Kidney (tissue), 13 donors: ENCODE measurements at regions not wholly inside any gene's neighbourhood (a gene's known extent, or its start where the extent isn't known, plus 50 kb on each side); places are given as distances from the start of the nearest gene placed in this dataset.

Source experiments
- DNase-seq, 5 donors: peaks; one replicate each; pipeline ENCODE4 v3.0.0-alpha.2; 2013 to 2020
- FAIRE-seq: peaks from 2 replicates; lab custom pipeline; 2012; peaks lifted over from hg19 to GRCh38; lab: Jason Lieb, UNC
- H3K27ac ChIP-seq, 2 donors: one replicate each; pipeline ENCODE4 v1.7.0; 2013; ENCODE audit warnings: low read depth in 2 of 2, low read length in 2 of 2, inconsistent platforms in 1 of 2
- H3K27me3 ChIP-seq: one replicate; pipeline ENCODE4 v1.7.1; 2013; ENCODE audit warnings: low read length, inconsistent platforms; ENCODE audit not compliant: control insufficient read depth, insufficient read depth
- H3K36me3 ChIP-seq, 3 donors: one replicate each; pipeline versions ENCODE4 v1.7.0 to v1.7.1; 2013; ENCODE audit warnings: low read length in 3 of 3, control low read depth in 1 of 3, inconsistent platforms in 1 of 3; ENCODE audit not compliant: insufficient read depth in 3 of 3, control insufficient read depth in 2 of 3
- H3K4me1 ChIP-seq, 3 donors: one replicate each; pipeline versions ENCODE4 v1.7.0 to v1.7.1; 2013; ENCODE audit warnings: low read length in 3 of 3, inconsistent platforms in 1 of 3, low read depth in 1 of 3; ENCODE audit not compliant: control insufficient read depth in 2 of 3, insufficient read depth in 2 of 3
- H3K4me3 ChIP-seq, 3 donors: one replicate each; pipeline versions ENCODE4 v1.7.0 to v1.8.1; 2013; ENCODE audit warnings: low read length in 3 of 3, control low read depth in 1 of 3, inconsistent platforms in 1 of 3
- H3K9ac ChIP-seq, 3 donors: one replicate each; pipeline versions ENCODE4 v1.7.0 to v1.7.1; 2013; ENCODE audit warnings: low read length in 3 of 3, control low read depth in 1 of 3, inconsistent platforms in 1 of 3
- H3K9me3 ChIP-seq, 3 donors: one replicate each; pipeline versions ENCODE4 v1.7.0 to v1.7.1; 2013; ENCODE audit warnings: low read length in 3 of 3, control low read depth in 1 of 3, inconsistent platforms in 1 of 3; ENCODE audit not compliant: control insufficient read depth in 2 of 3, insufficient read depth in 1 of 3
- intact Hi-C: fragments of 100-400 bp; cut with DNase I; formaldehyde crosslinking; loops from one replicate; pipeline ENCODE4 v1.11.1; 2022
- TF ChIP-seq, protein P1 (sequence below): IDR thresholded peaks from 3 replicates; pipeline ENCODE4 v1.5.1; 2012; ENCODE audit warnings: mild to moderate bottlenecking, moderate library complexity, borderline replicate concordance; ENCODE audit not compliant: insufficient read depth; ENCODE audit errors: extremely low read depth
- donor health status: control.
- donor health status: control.
- donor health status: control.
- donor health status: control.
- donor health status: control.
- donor health status: DM: yes; HTN: yes; CAD: no.
- donor health status: Normal renal cell carcinoma (clear cell type).

DNA sequence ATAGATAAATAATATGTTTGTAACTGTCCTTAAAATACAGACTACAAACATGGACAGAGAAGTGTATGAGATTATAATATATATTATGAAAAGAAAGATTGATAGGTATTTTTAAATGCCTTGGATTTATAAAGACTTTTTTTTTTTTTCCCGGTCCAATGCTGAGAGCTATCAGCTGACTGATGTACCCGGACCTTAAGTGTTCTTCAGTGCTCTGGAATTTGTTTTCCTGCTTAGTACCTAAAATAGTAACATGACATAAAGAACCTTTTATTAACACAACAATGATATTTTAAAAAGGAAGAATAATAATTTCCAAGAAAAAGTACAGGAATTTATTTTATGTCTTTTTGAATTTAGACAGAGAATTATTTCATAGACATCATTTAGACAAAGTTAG, 795.5 kb upstream of the PCDH9 start:
- Histone ChIP-seq H3K9me3 (no peaks in the 10 kb centered on the region), H3K36me3 (no peaks in the 10 kb centered on the region), H3K4me1 (no peaks in the 10 kb centered on the region), H3K27me3 (no peaks in the 10 kb centered on the region), H3K27ac (no peak overlapping the region), H3K9ac (no peak overlapping the region), H3K4me3 (no peak overlapping the region)
- FAIRE-seq (no peak), DNase-seq (no peak)
- intact Hi-C loops: no loop called here
- TF ChIP-seq, protein P1, sequence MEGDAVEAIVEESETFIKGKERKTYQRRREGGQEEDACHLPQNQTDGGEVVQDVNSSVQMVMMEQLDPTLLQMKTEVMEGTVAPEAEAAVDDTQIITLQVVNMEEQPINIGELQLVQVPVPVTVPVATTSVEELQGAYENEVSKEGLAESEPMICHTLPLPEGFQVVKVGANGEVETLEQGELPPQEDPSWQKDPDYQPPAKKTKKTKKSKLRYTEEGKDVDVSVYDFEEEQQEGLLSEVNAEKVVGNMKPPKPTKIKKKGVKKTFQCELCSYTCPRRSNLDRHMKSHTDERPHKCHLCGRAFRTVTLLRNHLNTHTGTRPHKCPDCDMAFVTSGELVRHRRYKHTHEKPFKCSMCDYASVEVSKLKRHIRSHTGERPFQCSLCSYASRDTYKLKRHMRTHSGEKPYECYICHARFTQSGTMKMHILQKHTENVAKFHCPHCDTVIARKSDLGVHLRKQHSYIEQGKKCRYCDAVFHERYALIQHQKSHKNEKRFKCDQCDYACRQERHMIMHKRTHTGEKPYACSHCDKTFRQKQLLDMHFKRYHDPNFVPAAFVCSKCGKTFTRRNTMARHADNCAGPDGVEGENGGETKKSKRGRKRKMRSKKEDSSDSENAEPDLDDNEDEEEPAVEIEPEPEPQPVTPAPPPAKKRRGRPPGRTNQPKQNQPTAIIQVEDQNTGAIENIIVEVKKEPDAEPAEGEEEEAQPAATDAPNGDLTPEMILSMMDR: no peak

DNA sequence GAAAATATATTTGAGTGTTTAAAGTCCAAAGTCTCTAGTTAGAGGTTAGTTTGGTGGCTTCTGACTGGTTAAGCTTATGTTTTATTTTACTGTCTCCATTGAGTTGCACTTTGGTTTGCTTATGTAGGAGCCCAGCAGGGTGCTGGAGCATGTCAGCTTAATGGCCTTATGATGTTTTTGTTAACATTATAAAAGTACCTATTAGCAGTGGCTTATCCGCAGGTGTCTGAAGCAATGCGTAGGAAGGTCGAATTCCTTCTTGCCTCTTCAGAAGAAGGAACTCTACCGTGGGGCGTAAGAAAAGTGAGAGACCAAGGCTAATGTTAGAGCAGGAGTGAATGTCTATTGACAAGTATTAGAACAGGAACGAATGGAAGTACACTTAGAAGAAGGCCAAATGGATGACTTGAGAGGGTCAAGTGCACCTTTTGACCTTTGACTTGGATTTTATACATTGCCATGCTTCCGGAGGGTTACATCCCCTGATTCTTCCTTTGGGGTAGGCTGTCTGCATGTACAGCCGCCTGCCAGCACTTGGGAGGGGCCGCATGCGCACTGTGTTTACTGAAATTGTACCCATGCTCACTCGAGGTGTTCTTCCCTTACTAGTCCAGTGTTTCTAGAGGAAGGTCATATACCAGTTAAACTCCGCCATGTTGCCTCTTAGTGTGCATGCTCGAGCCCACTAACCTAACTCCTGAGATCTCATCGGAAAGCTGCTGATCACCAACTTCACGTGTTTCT, 793.9 kb upstream of the PCDH9 start:
- Histone ChIP-seq H3K9ac (no peak overlapping the region), H3K4me3 (no peak overlapping the region), H3K36me3 (no peaks in the 10 kb centered on the region), H3K27ac (no peak overlapping the region), H3K9me3 (no peaks in the 10 kb centered on the region), H3K27me3 (no peaks in the 10 kb centered on the region), H3K4me1 (no peaks in the 10 kb centered on the region)
- DNase-seq: peak in 1 of 5 donors; percentile 30
- no peak for FAIRE-seq
- TF ChIP-seq, protein P1: no peak
- intact Hi-C loops: no loop called here

DNA sequence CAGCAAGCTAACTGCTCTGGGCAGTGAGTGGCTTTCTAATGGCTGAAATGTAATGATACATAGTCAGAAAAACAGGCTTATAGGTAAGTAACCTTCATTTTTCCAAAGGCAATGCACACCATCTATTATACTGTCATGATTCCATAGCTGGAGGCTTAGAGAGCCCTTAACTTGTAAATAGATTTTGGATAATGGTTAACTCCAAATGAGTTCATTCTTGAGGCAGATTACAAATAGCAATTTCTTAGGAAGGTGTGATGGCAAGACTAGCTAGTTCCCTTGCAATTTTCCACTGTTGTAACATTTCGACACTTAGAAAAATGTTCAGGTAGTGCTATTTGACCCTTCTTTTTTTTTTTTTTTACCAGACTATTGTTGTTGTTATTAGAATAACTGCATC, 789.8 kb upstream of the PCDH9 start:
- H3K4me1 ChIP-seq: no peaks in the 10 kb centered on the region
- no peak overlapping the region for H3K27ac ChIP-seq
- peak in 2 of 5 donors; percentile 7 to 27 for DNase-seq
- no peak for FAIRE-seq
- no peak overlapping the region for H3K9ac ChIP-seq
- TF ChIP-seq, protein P1: no peak
- H3K27me3 ChIP-seq: no peaks in the 10 kb centered on the region
- no peak overlapping the region for H3K4me3 ChIP-seq
- no peaks in the 10 kb centered on the region for H3K9me3 ChIP-seq
- no peaks in the 10 kb centered on the region for H3K36me3 ChIP-seq
- intact Hi-C loops: no loop called here
